ENCODE measurements at regions not wholly inside any gene's neighbourhood (a gene's known extent, or its start where the extent isn't known, plus 50 kb on each side); places are given as distances from the start of the nearest gene placed in this dataset.

GRCh38 chr7:118757066-118757465 is 532.6 kb downstream of the ANKRD7 start:
- H3K79me2 ChIP-seq (ENCODE audit: control insufficient read depth, low read length) = no peaks in the 10 kb centered on the region
- no peak overlapping the region for H3K4me2 ChIP-seq (ENCODE audit: low read length)
- TF ChIP-seq CTCF (IDR thresholded peaks at IDR 0.05; ENCODE audit: low read depth, low read length, poor library complexity, severe bottlenecking) = no peak
- no peak for TF ChIP-seq EZH2phosphoT487 (IDR thresholded peaks at IDR 0.05; ENCODE audit: borderline replicate concordance, low read length)
- H3K9me3 ChIP-seq (ENCODE audit: control insufficient read depth, insufficient read depth, low read length) = peaks cover 5% of the 10 kb centered on the region; the same call in 1 of the 2 replicates
- no peaks in the 10 kb centered on the region for H3K9me2 ChIP-seq (replicated peaks; ENCODE audit: control insufficient read depth, low read length)
- H3K27ac ChIP-seq (ENCODE audit: low read depth, low read length) = no peak overlapping the region
- H3K36me3 ChIP-seq (ENCODE audit: control insufficient read depth, low read length) = no peaks in the 10 kb centered on the region
- H4K20me1 ChIP-seq (ENCODE audit: control insufficient read depth, insufficient read depth, low read depth, low read length) = no peaks in the 10 kb centered on the region
- no peaks in the 10 kb centered on the region for H3K27me3 ChIP-seq (ENCODE audit: control insufficient read depth, low read length)
- H3K4me3 ChIP-seq (ENCODE audit: low read length) = no peak overlapping the region
- no peaks in the 10 kb centered on the region for H3K4me1 ChIP-seq (ENCODE audit: control insufficient read depth, low read length)
- no peaks in the 10 kb centered on the region for H3F3A ChIP-seq (ENCODE audit: control insufficient read depth, insufficient read depth)

DNA sequence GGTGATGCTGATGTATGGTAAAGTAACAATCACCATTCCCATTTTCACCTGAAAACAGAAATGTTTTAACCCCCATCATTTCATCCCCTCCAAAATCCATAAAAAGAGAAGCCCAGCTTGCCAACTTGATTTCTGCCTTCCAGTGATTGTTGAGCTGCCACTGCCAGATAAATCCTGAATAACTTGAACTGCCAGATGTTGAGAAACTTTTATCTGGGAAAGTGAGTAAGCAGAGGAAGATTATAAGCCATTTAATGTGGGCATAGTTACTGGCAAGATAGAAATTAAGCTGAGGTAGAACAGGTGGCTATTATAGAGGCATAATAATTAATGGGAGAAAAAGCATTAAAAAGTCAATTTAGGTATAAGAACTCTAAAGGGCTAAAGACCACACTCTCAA is 534.1 kb downstream of the ANKRD7 start:
- no peak overlapping the region for H3K4me3 ChIP-seq (ENCODE audit: low read length)
- H3K36me3 ChIP-seq (ENCODE audit: control insufficient read depth, low read length) = no peaks in the 10 kb centered on the region
- no peaks in the 10 kb centered on the region for H3K27me3 ChIP-seq (ENCODE audit: control insufficient read depth, low read length)
- no peaks in the 10 kb centered on the region for H4K20me1 ChIP-seq (ENCODE audit: control insufficient read depth, insufficient read depth, low read depth, low read length)
- TF ChIP-seq EZH2phosphoT487 (IDR thresholded peaks at IDR 0.05; ENCODE audit: borderline replicate concordance, low read length) (no peak), CTCF (IDR thresholded peaks at IDR 0.05; ENCODE audit: low read depth, low read length, poor library complexity, severe bottlenecking) (no peak)
- H3F3A ChIP-seq (ENCODE audit: control insufficient read depth, insufficient read depth) = no peaks in the 10 kb centered on the region
- H3K4me2 ChIP-seq (ENCODE audit: low read length) = no peak overlapping the region
- no peak overlapping the region for H3K27ac ChIP-seq (ENCODE audit: low read depth, low read length)
- H3K9me2 ChIP-seq (replicated peaks; ENCODE audit: control insufficient read depth, low read length) = no peaks in the 10 kb centered on the region
- H3K9me3 ChIP-seq (ENCODE audit: control insufficient read depth, insufficient read depth, low read length) = peaks cover 5% of the 10 kb centered on the region; the same call in 1 of the 2 replicates
- no peaks in the 10 kb centered on the region for H3K4me1 ChIP-seq (ENCODE audit: control insufficient read depth, low read length)
- H3K79me2 ChIP-seq (ENCODE audit: control insufficient read depth, low read length) = no peaks in the 10 kb centered on the region

DNA sequence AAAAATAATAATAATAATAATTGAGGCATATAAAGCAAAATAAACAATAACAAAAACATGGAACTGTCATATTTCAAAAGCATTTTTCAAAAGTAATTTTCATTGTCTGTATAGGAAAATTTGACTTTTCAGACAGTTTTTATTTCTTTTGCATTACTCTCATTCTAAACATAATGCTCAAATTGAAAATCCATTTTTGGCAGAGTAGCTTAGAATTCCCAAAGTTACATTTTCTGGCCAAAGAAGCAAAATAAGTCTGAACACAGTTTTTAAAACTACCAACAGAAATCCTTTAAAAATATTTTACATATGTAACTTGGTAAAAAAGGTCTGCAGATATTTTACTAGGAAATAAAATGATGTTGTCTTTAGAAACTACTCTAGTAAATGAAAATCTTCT is 535.4 kb downstream of the ANKRD7 start:
- Histone ChIP-seq H3F3A (ENCODE audit: control insufficient read depth, insufficient read depth) (no peaks in the 10 kb centered on the region), H3K27me3 (ENCODE audit: control insufficient read depth, low read length) (no peaks in the 10 kb centered on the region), H3K9me2 (replicated peaks; ENCODE audit: control insufficient read depth, low read length) (no peaks in the 10 kb centered on the region), H3K79me2 (ENCODE audit: control insufficient read depth, low read length) (no peaks in the 10 kb centered on the region), H3K4me2 (ENCODE audit: low read length) (no peak overlapping the region), H3K36me3 (ENCODE audit: control insufficient read depth, low read length) (no peaks in the 10 kb centered on the region), H3K27ac (ENCODE audit: low read depth, low read length) (no peak overlapping the region), H3K4me1 (ENCODE audit: control insufficient read depth, low read length) (no peaks in the 10 kb centered on the region), H3K9me3 (ENCODE audit: control insufficient read depth, insufficient read depth, low read length) (peaks cover 5% of the 10 kb centered on the region; the same call in 1 of the 2 replicates), H3K4me3 (ENCODE audit: low read length) (no peak overlapping the region), H4K20me1 (ENCODE audit: control insufficient read depth, insufficient read depth, low read depth, low read length) (no peaks in the 10 kb centered on the region)
- TF ChIP-seq CTCF (IDR thresholded peaks at IDR 0.05; ENCODE audit: low read depth, low read length, poor library complexity, severe bottlenecking) (no peak), EZH2phosphoT487 (IDR thresholded peaks at IDR 0.05; ENCODE audit: borderline replicate concordance, low read length) (no peak)

All from DOHH2 (cell line).